ENCODE measurements at regions not wholly inside any gene's neighbourhood (a gene's known extent, or its start where the extent isn't known, plus 50 kb on each side); places are given as distances from the start of the nearest gene placed in this dataset.

GRCh38 chr19:28307487-28307886 is 905.5 kb downstream of the UQCRFS1 start:
- 0% methylated on average over 2 of the region's 2 CpGs for WGBS (ENCODE audit: missing lambda C conversion rate)
- no peak overlapping the region for H3K4me3 ChIP-seq
- FAIRE-seq, result no peak
- no peak for TF ChIP-seq TP53 (CRISPR knock-in tag; IDR thresholded peaks at IDR 0.05)
- no peak for TF ChIP-seq FOSL2 (IDR thresholded peaks at IDR 0.05)
- TF ChIP-seq FOSL2 (CRISPR knock-in tag; IDR thresholded peaks at IDR 0.05), result no peak
- TF ChIP-seq ZC3H11A (IDR thresholded peaks at IDR 0.05), result no peak
- no peak for TF ChIP-seq BHLHE40 (IDR thresholded peaks at IDR 0.05; ENCODE audit: low read depth, low read length)
- TF ChIP-seq POLR2AphosphoS2 (conservative IDR thresholded peaks at IDR 0.05; ENCODE audit: low read length), result no peak
- TF ChIP-seq JUNB (IDR thresholded peaks at IDR 0.05), result no peak
- TF ChIP-seq EHMT2 (IDR thresholded peaks at IDR 0.05; ENCODE audit: low read depth), result no peak
- no peak for TF ChIP-seq HOXB13 (CRISPR knock-in tag; IDR thresholded peaks at IDR 0.05; ENCODE audit: low read depth)
- no peak for TF ChIP-seq RFX5 (IDR thresholded peaks at IDR 0.05)
- TF ChIP-seq, protein P1, sequence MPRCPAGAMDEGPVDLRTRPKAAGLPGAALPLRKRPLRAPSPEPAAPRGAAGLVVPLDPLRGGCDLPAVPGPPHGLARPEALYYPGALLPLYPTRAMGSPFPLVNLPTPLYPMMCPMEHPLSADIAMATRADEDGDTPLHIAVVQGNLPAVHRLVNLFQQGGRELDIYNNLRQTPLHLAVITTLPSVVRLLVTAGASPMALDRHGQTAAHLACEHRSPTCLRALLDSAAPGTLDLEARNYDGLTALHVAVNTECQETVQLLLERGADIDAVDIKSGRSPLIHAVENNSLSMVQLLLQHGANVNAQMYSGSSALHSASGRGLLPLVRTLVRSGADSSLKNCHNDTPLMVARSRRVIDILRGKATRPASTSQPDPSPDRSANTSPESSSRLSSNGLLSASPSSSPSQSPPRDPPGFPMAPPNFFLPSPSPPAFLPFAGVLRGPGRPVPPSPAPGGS (IDR thresholded peaks at IDR 0.05), result no peak
- TF ChIP-seq, protein P2, sequence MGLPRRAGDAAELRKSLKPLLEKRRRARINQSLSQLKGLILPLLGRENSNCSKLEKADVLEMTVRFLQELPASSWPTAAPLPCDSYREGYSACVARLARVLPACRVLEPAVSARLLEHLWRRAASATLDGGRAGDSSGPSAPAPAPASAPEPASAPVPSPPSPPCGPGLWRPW (IDR thresholded peaks at IDR 0.05), result no peak
- TF ChIP-seq RAD21 (conservative IDR thresholded peaks at IDR 0.05 in 1 of 2, IDR thresholded peaks at IDR 0.05 in 1 of 2), result no peak
- TF ChIP-seq FOSB (CRISPR knock-in tag; IDR thresholded peaks at IDR 0.05), result no peak
- TF ChIP-seq, protein P3, sequence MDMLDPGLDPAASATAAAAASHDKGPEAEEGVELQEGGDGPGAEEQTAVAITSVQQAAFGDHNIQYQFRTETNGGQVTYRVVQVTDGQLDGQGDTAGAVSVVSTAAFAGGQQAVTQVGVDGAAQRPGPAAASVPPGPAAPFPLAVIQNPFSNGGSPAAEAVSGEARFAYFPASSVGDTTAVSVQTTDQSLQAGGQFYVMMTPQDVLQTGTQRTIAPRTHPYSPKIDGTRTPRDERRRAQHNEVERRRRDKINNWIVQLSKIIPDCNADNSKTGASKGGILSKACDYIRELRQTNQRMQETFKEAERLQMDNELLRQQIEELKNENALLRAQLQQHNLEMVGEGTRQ (IDR thresholded peaks at IDR 0.05), result no peak
- TF ChIP-seq PBX3 (IDR thresholded peaks at IDR 0.05), result no peak
- TF ChIP-seq ZSCAN20 (CRISPR knock-in tag; IDR thresholded peaks at IDR 0.05), result no peak
- peaks cover 29% of the 10 kb centered on the region for H3K9me3 ChIP-seq
- ChIA-PET CTCF (interaction anchor here (1.1 kb wide), 1 partner anchor 10 kb away, joined by 4 read pairs; no protein-coding TSS in a partner anchor), POLR2A (no interaction called here)
- H3K4me1 ChIP-seq, result no peaks in the 10 kb centered on the region
- no peak overlapping the region for H3K27ac ChIP-seq
- ATAC-seq, result no peak
- DNase-seq (ENCODE audit: low read depth in 1 of 2, low spot score in 1 of 2), result no peak
- H3K4me2 ChIP-seq, result no peak overlapping the region

- TF ChIP-seq HOXA7 (CRISPR knock-in tag; IDR thresholded peaks at IDR 0.05) (no peak), EHF (CRISPR knock-in tag; IDR thresholded peaks at IDR 0.05) (no peak)
- FAIRE-seq (peak; percentile 63), DNase-seq (ENCODE audit: low read depth in 1 of 2, low spot score in 1 of 2) (no peak), ATAC-seq (no peak)
- ChIA-PET POLR2A (no interaction called here), CTCF (no interaction called here)
- WGBS (ENCODE audit: missing lambda C conversion rate), result 5% methylated on average over 4 of the region's 4 CpGs
- Histone ChIP-seq H3K4me2 (no peak overlapping the region), H3K9me3 (peaks cover 25% of the 10 kb centered on the region), H3K4me3 (no peak overlapping the region), H3K4me1 (no peaks in the 10 kb centered on the region), H3K27ac (no peak overlapping the region)
These were observed 907.4 kb downstream of the UQCRFS1 start for GRCh38 chr19:28305513-28305912.

- FAIRE-seq, result no peak
These were observed 909.4 kb downstream of the UQCRFS1 start for GRCh38 chr19:28303502-28303901.

More at GRCh38 chr19:28303502-28303901, 909.4 kb downstream of the UQCRFS1 start:
- TF ChIP-seq EHF (CRISPR knock-in tag; IDR thresholded peaks at IDR 0.05) (no peak), JUN (IDR thresholded peaks at IDR 0.05) (no peak), TFCP2L1 (CRISPR knock-in tag; IDR thresholded peaks at IDR 0.05) (no peak), PHF8 (IDR thresholded peaks at IDR 0.05; ENCODE audit: borderline replicate concordance, low read depth) (no peak)
- TF ChIP-seq, protein P4, sequence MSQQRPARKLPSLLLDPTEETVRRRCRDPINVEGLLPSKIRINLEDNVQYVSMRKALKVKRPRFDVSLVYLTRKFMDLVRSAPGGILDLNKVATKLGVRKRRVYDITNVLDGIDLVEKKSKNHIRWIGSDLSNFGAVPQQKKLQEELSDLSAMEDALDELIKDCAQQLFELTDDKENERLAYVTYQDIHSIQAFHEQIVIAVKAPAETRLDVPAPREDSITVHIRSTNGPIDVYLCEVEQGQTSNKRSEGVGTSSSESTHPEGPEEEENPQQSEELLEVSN (IDR thresholded peaks at IDR 0.05; ENCODE audit: borderline replicate concordance, low read depth), result no peak
- TF ChIP-seq, protein P1 (IDR thresholded peaks at IDR 0.05), result no peak
- CTCF ChIA-PET, result no interaction called here
- POLR2A ChIA-PET, result no interaction called here
- 0% methylated on average over 7 of the region's 7 CpGs for WGBS (ENCODE audit: missing lambda C conversion rate)
- H3K9me3 ChIP-seq, result peaks cover 12% of the 10 kb centered on the region
- H3K4me2 ChIP-seq, result no peak overlapping the region
- no peak overlapping the region for H3K4me3 ChIP-seq
- H3K4me1 ChIP-seq, result no peaks in the 10 kb centered on the region
- DNase-seq (ENCODE audit: low read depth in 1 of 2, low spot score in 1 of 2), result no peak
- no peak for ATAC-seq
- H3K27ac ChIP-seq, result no peak overlapping the region

Measured in A549 (cell line).